Right atrium auricular region (tissue), 2 donors: ENCODE measurements at regions not wholly inside any gene's neighbourhood (a gene's known extent, or its start where the extent isn't known, plus 50 kb on each side); places are given as distances from the start of the nearest gene placed in this dataset.
"Not testable (repeated sequence)": the region's sequence is repeated elsewhere in the genome, so short reads cannot be mapped to it uniquely, and the experiment has no call there.

ENCODE experiments used
- DNase-seq: peaks from one replicate; pipeline ENCODE4 v3.0.0-alpha.2; 2019; ENCODE audit warnings: low spot score
- H3K27ac ChIP-seq, 2 donors: fragments of 200-600 bp; sonication (generic); 1 replicate in 1 of 2; 2 replicates in 1 of 2; pipeline ENCODE4 v1.5.1; 2016 to 2019
- H3K27me3 ChIP-seq, 2 donors: fragments of 200-600 bp; sonication (generic); one replicate each; pipeline versions ENCODE4 v1.5.1 to v1.6.0; 2017 to 2019
- H3K36me3 ChIP-seq: fragments of 200-600 bp; sonication (generic); one replicate; pipeline ENCODE4 v1.5.1; 2016
- H3K4me1 ChIP-seq, 2 donors: fragments of 200-600 bp; sonication (generic); one replicate each; pipeline versions ENCODE4 v1.5.1 to v1.6.0; 2017 to 2019
- H3K4me3 ChIP-seq, 2 donors: fragments of 200-600 bp; sonication (generic); 1 replicate in 1 of 2; 2 replicates in 1 of 2; pipeline ENCODE4 v1.5.1; 2017 to 2019; ENCODE audit warnings: mild to moderate bottlenecking in 1 of 2, moderate library complexity in 1 of 2
- H3K9me3 ChIP-seq, 2 donors: fragments of 200-600 bp; sonication (generic); one replicate each; pipeline ENCODE4 v1.5.1; 2019
- CTCF ChIP-seq, 2 donors: fragments of 200-600 bp; sonication (generic); IDR thresholded peaks; one replicate each; pipeline ENCODE4 v1.5.1; 2019; ENCODE audit warnings: antibody characterized with exemption in 2 of 2

- no peak overlapping the region for H3K4me3 ChIP-seq
- TF ChIP-seq CTCF (IDR thresholded peaks at IDR 0.05): no peak
- peak; percentile 46 for DNase-seq
- H3K27me3 ChIP-seq: no peaks in the 10 kb centered on the region
- no peaks in the 10 kb centered on the region for H3K9me3 ChIP-seq
- H3K4me1 ChIP-seq: no peaks in the 10 kb centered on the region
- no peak overlapping the region for H3K27ac ChIP-seq
- no peaks in the 10 kb centered on the region for H3K36me3 ChIP-seq
These were observed 128.9 kb upstream of the NANOS1 start for GRCh38 chr10:118900617-118901016.

GRCh38 chr10:118901380-118901779 is 128.1 kb upstream of the NANOS1 start:
- H3K27ac ChIP-seq: no peak overlapping the region
- no peak for TF ChIP-seq CTCF (IDR thresholded peaks at IDR 0.05)
- no peaks in the 10 kb centered on the region for H3K4me1 ChIP-seq
- H3K27me3 ChIP-seq: no peaks in the 10 kb centered on the region
- H3K36me3 ChIP-seq: no peaks in the 10 kb centered on the region
- no peaks in the 10 kb centered on the region for H3K9me3 ChIP-seq
- DNase-seq: peak; percentile 13
- H3K4me3 ChIP-seq: no peak overlapping the region

GRCh38 chr10:118901906-118902305 is 127.6 kb upstream of the NANOS1 start:
- Histone ChIP-seq H3K9me3 (no peaks in the 10 kb centered on the region), H3K4me1 (no peaks in the 10 kb centered on the region), H3K36me3 (no peaks in the 10 kb centered on the region), H3K27ac (no peak overlapping the region), H3K27me3 (no peaks in the 10 kb centered on the region), H3K4me3 (no peak overlapping the region)
- no peak for DNase-seq
- TF ChIP-seq CTCF (IDR thresholded peaks at IDR 0.05): no peak

- H3K4me1 ChIP-seq, H3K4me3 ChIP-seq, H3K27ac ChIP-seq, H3K27me3 ChIP-seq, H3K36me3 ChIP-seq, DNase-seq, H3K9me3 ChIP-seq: not testable (repeated sequence)
These were observed 126.9 kb upstream of the NANOS1 start for GRCh38 chr10:118902656-118903055.

- TF ChIP-seq CTCF (IDR thresholded peaks at IDR 0.05): no peak
- H3K4me3 ChIP-seq: no peak overlapping the region
- no peaks in the 10 kb centered on the region for H3K4me1 ChIP-seq
- no peaks in the 10 kb centered on the region for H3K27me3 ChIP-seq
- H3K9me3 ChIP-seq: no peaks in the 10 kb centered on the region
- H3K36me3 ChIP-seq: no peaks in the 10 kb centered on the region
- no peak overlapping the region for H3K27ac ChIP-seq
- no peak for DNase-seq
These were observed 126.3 kb upstream of the NANOS1 start for GRCh38 chr10:118903251-118903650.

GRCh38 chr10:118903691-118904090 is 125.8 kb upstream of the NANOS1 start:
- H3K4me3 ChIP-seq: no peak overlapping the region
- H3K4me1 ChIP-seq: no peaks in the 10 kb centered on the region
- no peak overlapping the region for H3K27ac ChIP-seq
- DNase-seq: no peak
- H3K27me3 ChIP-seq: no peaks in the 10 kb centered on the region
- TF ChIP-seq CTCF (IDR thresholded peaks at IDR 0.05): no peak
- H3K36me3 ChIP-seq: no peaks in the 10 kb centered on the region
- H3K9me3 ChIP-seq: no peaks in the 10 kb centered on the region
